ENCODE measurements at regions not wholly inside any gene's neighbourhood (a gene's known extent, or its start where the extent isn't known, plus 50 kb on each side); places are given as distances from the start of the nearest gene placed in this dataset.
"Not testable (repeated sequence)": the region's sequence is repeated elsewhere in the genome, so short reads cannot be mapped to it uniquely, and the experiment has no call there.

GRCh38 chr9:65458992-65459391, 174.0 kb upstream of the FOXD4L5 start:
- peaks cover 7% of the 10 kb centered on the region for H3K4me1 Mint-ChIP-seq
- DNase-seq (ENCODE audit: low spot score in 2 of 2) (no peak), ATAC-seq (no peak)
- no peak overlapping the region for H3K4me3 Mint-ChIP-seq
- peaks cover 14% of the 10 kb centered on the region for H3K9me3 Mint-ChIP-seq
- H3K36me3 Mint-ChIP-seq: no peaks in the 10 kb centered on the region
- no peak overlapping the region for H3K27ac Mint-ChIP-seq

GRCh38 chr9:65458465-65458864, 173.5 kb upstream of the FOXD4L5 start:
- H3K4me3 Mint-ChIP-seq: no peak overlapping the region
- no peak overlapping the region for H3K27ac Mint-ChIP-seq
- no peak for DNase-seq (ENCODE audit: low spot score in 2 of 2)
- H3K36me3 Mint-ChIP-seq: no peaks in the 10 kb centered on the region
- peaks cover 12% of the 10 kb centered on the region for H3K9me3 Mint-ChIP-seq
- no peak for ATAC-seq
- peaks cover 6% of the 10 kb centered on the region for H3K4me1 Mint-ChIP-seq

- H3K27ac Mint-ChIP-seq; H3K36me3 Mint-ChIP-seq; H3K4me3 Mint-ChIP-seq; ATAC-seq; DNase-seq (ENCODE audit: low spot score in 2 of 2); H3K4me1 Mint-ChIP-seq: not testable (repeated sequence)
- H3K9me3 Mint-ChIP-seq: peaks cover 15% of the 10 kb centered on the region
Observed at GRCh38 chr9:65456991-65457390, 172.0 kb upstream of the FOXD4L5 start.

GRCh38 chr9:65455751-65456647, 171.0 kb upstream of the FOXD4L5 start:
- not testable (repeated sequence) for DNase-seq (ENCODE audit: low spot score in 2 of 2); H3K27ac Mint-ChIP-seq; H3K4me3 Mint-ChIP-seq; H3K36me3 Mint-ChIP-seq; H3K4me1 Mint-ChIP-seq
- ATAC-seq: peak; percentile 6
- H3K9me3 Mint-ChIP-seq: peaks cover 21% of the 10 kb centered on the region

- not testable (repeated sequence) for H3K4me3 Mint-ChIP-seq; H3K27ac Mint-ChIP-seq; DNase-seq (ENCODE audit: low spot score in 2 of 2); H3K36me3 Mint-ChIP-seq; H3K4me1 Mint-ChIP-seq; ATAC-seq
- peaks cover 24% of the 10 kb centered on the region for H3K9me3 Mint-ChIP-seq
Observed at GRCh38 chr9:65455136-65455535, 170.1 kb upstream of the FOXD4L5 start.

- ATAC-seq: not testable (repeated sequence)
Observed at GRCh38 chr9:65454666-65455065, 169.7 kb upstream of the FOXD4L5 start.

GRCh38 chr9:65454034-65454433, 169.0 kb upstream of the FOXD4L5 start:
- H3K9me3 Mint-ChIP-seq: peaks cover 21% of the 10 kb centered on the region
- not testable (repeated sequence) for H3K27ac Mint-ChIP-seq; H3K4me1 Mint-ChIP-seq; H3K4me3 Mint-ChIP-seq; ATAC-seq; H3K36me3 Mint-ChIP-seq; DNase-seq (ENCODE audit: low spot score in 2 of 2)

More at GRCh38 chr9:65454666-65455065, 169.7 kb upstream of the FOXD4L5 start:
- DNase-seq (ENCODE audit: low spot score in 2 of 2); H3K4me3 Mint-ChIP-seq; H3K4me1 Mint-ChIP-seq; H3K27ac Mint-ChIP-seq; H3K36me3 Mint-ChIP-seq: not testable (repeated sequence)
- H3K9me3 Mint-ChIP-seq: peaks cover 23% of the 10 kb centered on the region

GRCh38 chr9:65449886-65450610, 165.0 kb upstream of the FOXD4L5 start:
- not testable (repeated sequence) for H3K27ac Mint-ChIP-seq; DNase-seq (ENCODE audit: low spot score in 2 of 2); H3K4me1 Mint-ChIP-seq; H3K4me3 Mint-ChIP-seq; H3K36me3 Mint-ChIP-seq
- peak; percentile 17 for ATAC-seq
- peaks cover 22% of the 10 kb centered on the region for H3K9me3 Mint-ChIP-seq

GRCh38 chr9:65449423-65449822, 164.4 kb upstream of the FOXD4L5 start:
- no peak overlapping the region for H3K4me3 Mint-ChIP-seq
- no peaks in the 10 kb centered on the region for H3K36me3 Mint-ChIP-seq

GRCh38 chr9:65447146-65447545, 162.1 kb upstream of the FOXD4L5 start:
- H3K27ac Mint-ChIP-seq; H3K4me3 Mint-ChIP-seq; ATAC-seq; DNase-seq (ENCODE audit: low spot score in 2 of 2); H3K36me3 Mint-ChIP-seq; H3K4me1 Mint-ChIP-seq: not testable (repeated sequence)
- peaks cover 14% of the 10 kb centered on the region for H3K9me3 Mint-ChIP-seq

More at GRCh38 chr9:65449423-65449822, 164.4 kb upstream of the FOXD4L5 start:
- Mint-ChIP-seq H3K4me1 (peaks cover 6% of the 10 kb centered on the region), H3K27ac (no peak overlapping the region), H3K9me3 (peaks cover 22% of the 10 kb centered on the region)
- ATAC-seq (no peak), DNase-seq (ENCODE audit: low spot score in 2 of 2) (no peak)

- H3K4me3 Mint-ChIP-seq; ATAC-seq; DNase-seq (ENCODE audit: low spot score in 2 of 2); H3K4me1 Mint-ChIP-seq; H3K9me3 Mint-ChIP-seq; H3K27ac Mint-ChIP-seq; H3K36me3 Mint-ChIP-seq: not testable (repeated sequence)
Observed at GRCh38 chr9:65445991-65446390, 161.0 kb upstream of the FOXD4L5 start.

- ATAC-seq (no peak), DNase-seq (ENCODE audit: low spot score in 2 of 2) (no peak)
- Mint-ChIP-seq H3K4me3 (no peak overlapping the region), H3K9me3 (peaks cover 6% of the 10 kb centered on the region), H3K36me3 (no peaks in the 10 kb centered on the region), H3K4me1 (peaks cover 6% of the 10 kb centered on the region), H3K27ac (no peak overlapping the region)
Observed at GRCh38 chr9:65444943-65445342, 159.9 kb upstream of the FOXD4L5 start.

GRCh38 chr9:65442116-65442515, 157.1 kb upstream of the FOXD4L5 start:
- not testable (repeated sequence) for H3K36me3 Mint-ChIP-seq; H3K4me3 Mint-ChIP-seq; H3K27ac Mint-ChIP-seq; DNase-seq (ENCODE audit: low spot score in 2 of 2); ATAC-seq
- H3K9me3 Mint-ChIP-seq: peaks cover 14% of the 10 kb centered on the region
- H3K4me1 Mint-ChIP-seq: peaks cover 13% of the 10 kb centered on the region

- H3K27ac Mint-ChIP-seq; H3K36me3 Mint-ChIP-seq; H3K4me3 Mint-ChIP-seq; ATAC-seq; DNase-seq (ENCODE audit: low spot score in 2 of 2): not testable (repeated sequence)
- Mint-ChIP-seq H3K4me1 (peaks cover 13% of the 10 kb centered on the region), H3K9me3 (peaks cover 19% of the 10 kb centered on the region)
Observed at GRCh38 chr9:65441324-65441920, 156.4 kb upstream of the FOXD4L5 start.

GRCh38 chr9:65437724-65438123, 152.7 kb upstream of the FOXD4L5 start:
- no peak for ATAC-seq
- peaks cover 10% of the 10 kb centered on the region for H3K4me1 Mint-ChIP-seq
- peaks cover 25% of the 10 kb centered on the region for H3K9me3 Mint-ChIP-seq
- no peaks in the 10 kb centered on the region for H3K36me3 Mint-ChIP-seq
- DNase-seq (ENCODE audit: low spot score in 2 of 2): no peak
- H3K4me3 Mint-ChIP-seq: no peak overlapping the region
- H3K27ac Mint-ChIP-seq: no peak overlapping the region

All from stimulated activated effector memory CD8-positive, alpha-beta T cell treated with anti-CD3 and anti-CD28 coated beads, Interleukin-12 subunit alpha, Interleukin-12 subunit beta, amount 100 ng/mL, for 72 hours (primary cell).